Stimulated activated effector memory CD8-positive, alpha-beta T cell treated with anti-CD3 and anti-CD28 coated beads, Interleukin-12 subunit alpha, Interleukin-12 subunit beta, amount 100 ng/mL, for 72 hours (primary cell): ENCODE measurements at regions not wholly inside any gene's neighbourhood (a gene's known extent, or its start where the extent isn't known, plus 50 kb on each side); places are given as distances from the start of the nearest gene placed in this dataset.
"Not testable (repeated sequence)": the region's sequence is repeated elsewhere in the genome, so short reads cannot be mapped to it uniquely, and the experiment has no call there.

Experiments used
- ATAC-seq: fragments of 150-1000 bp; cut with Tn5 transposase; 2 replicates; pipeline ENCODE4 v1.10.0; 2021
- DNase-seq, 2 donors: peaks; one replicate each; pipeline ENCODE4 v3.0.0; 2021 to 2022; ENCODE audit warnings: low spot score in 2 of 2
- H3K27ac Mint-ChIP-seq: one replicate; pipeline ENCODE4 v1.8.0; 2022; ENCODE audit warnings: mild to moderate bottlenecking, mixed read lengths
- H3K36me3 Mint-ChIP-seq: one replicate; pipeline ENCODE4 v1.8.0; 2022; ENCODE audit warnings: mild to moderate bottlenecking, mixed read lengths
- H3K4me1 Mint-ChIP-seq: one replicate; pipeline ENCODE4 v1.8.0; 2022; ENCODE audit warnings: mixed read lengths
- H3K4me3 Mint-ChIP-seq: one replicate; pipeline ENCODE4 v1.8.0; 2022; ENCODE audit warnings: mild to moderate bottlenecking, mixed read lengths
- H3K9me3 Mint-ChIP-seq: one replicate; pipeline ENCODE4 v1.8.0; 2022; ENCODE audit warnings: mixed read lengths

GRCh38 chr5:62896121-62896893, 317.7 kb downstream of the LRRC70 start:
- Mint-ChIP-seq H3K4me1 (no peaks in the 10 kb centered on the region), H3K36me3 (no peaks in the 10 kb centered on the region), H3K4me3 (no peak overlapping the region), H3K9me3 (no peaks in the 10 kb centered on the region), H3K27ac (no peak overlapping the region)
- ATAC-seq (no peak), DNase-seq (no peak)

GRCh38 chr5:62886603-62887315, 308.1 kb downstream of the LRRC70 start:
- no peak overlapping the region for H3K4me3 Mint-ChIP-seq
- H3K36me3 Mint-ChIP-seq: no peaks in the 10 kb centered on the region
- DNase-seq: no peak

GRCh38 chr5:62837330-62837729, 258.7 kb downstream of the LRRC70 start:
- H3K4me3 Mint-ChIP-seq, ATAC-seq: not testable (repeated sequence)

More at GRCh38 chr5:62886603-62887315, 308.1 kb downstream of the LRRC70 start:
- no peaks in the 10 kb centered on the region for H3K9me3 Mint-ChIP-seq
- no peak for ATAC-seq
- H3K27ac Mint-ChIP-seq: no peak overlapping the region
- H3K4me1 Mint-ChIP-seq: no peaks in the 10 kb centered on the region

GRCh38 chr5:62829604-62829986, 251.0 kb downstream of the LRRC70 start:
- no peak overlapping the region for H3K4me3 Mint-ChIP-seq
- no peak overlapping the region for H3K27ac Mint-ChIP-seq
- no peak for ATAC-seq
- H3K4me1 Mint-ChIP-seq: no peaks in the 10 kb centered on the region
- H3K9me3 Mint-ChIP-seq: peaks cover 3% of the 10 kb centered on the region
- no peaks in the 10 kb centered on the region for H3K36me3 Mint-ChIP-seq
- DNase-seq: no peak

More at GRCh38 chr5:62837330-62837729, 258.7 kb downstream of the LRRC70 start:
- not testable (repeated sequence) for H3K27ac Mint-ChIP-seq, H3K36me3 Mint-ChIP-seq, H3K4me1 Mint-ChIP-seq, DNase-seq
- peaks cover 15% of the 10 kb centered on the region for H3K9me3 Mint-ChIP-seq

- no peak overlapping the region for H3K4me3 Mint-ChIP-seq
- DNase-seq: no peak
- no peaks in the 10 kb centered on the region for H3K4me1 Mint-ChIP-seq
- ATAC-seq: no peak
- H3K36me3 Mint-ChIP-seq: no peaks in the 10 kb centered on the region
- no peak overlapping the region for H3K27ac Mint-ChIP-seq
- H3K9me3 Mint-ChIP-seq: peaks cover 6% of the 10 kb centered on the region
Measured at GRCh38 chr5:62828742-62829603, 250.4 kb downstream of the LRRC70 start.

GRCh38 chr5:62825623-62826220, 247.1 kb downstream of the LRRC70 start:
- Mint-ChIP-seq H3K27ac (no peak overlapping the region), H3K4me1 (no peaks in the 10 kb centered on the region), H3K4me3 (no peak overlapping the region), H3K9me3 (peaks cover 3% of the 10 kb centered on the region), H3K36me3 (no peaks in the 10 kb centered on the region)
- ATAC-seq: no peak
- no peak for DNase-seq

GRCh38 chr5:62824936-62825335, 246.3 kb downstream of the LRRC70 start:
- H3K9me3 Mint-ChIP-seq: peaks cover 3% of the 10 kb centered on the region
- H3K4me3 Mint-ChIP-seq: no peak overlapping the region
- H3K27ac Mint-ChIP-seq: no peak overlapping the region
- ATAC-seq (no peak), DNase-seq (no peak)
- no peaks in the 10 kb centered on the region for H3K4me1 Mint-ChIP-seq
- no peaks in the 10 kb centered on the region for H3K36me3 Mint-ChIP-seq

GRCh38 chr5:62817043-62817442, 238.4 kb downstream of the LRRC70 start:
- not testable (repeated sequence) for ATAC-seq, H3K9me3 Mint-ChIP-seq, H3K4me3 Mint-ChIP-seq, H3K4me1 Mint-ChIP-seq, H3K27ac Mint-ChIP-seq, DNase-seq, H3K36me3 Mint-ChIP-seq

- Mint-ChIP-seq H3K36me3 (no peaks in the 10 kb centered on the region), H3K27ac (no peak overlapping the region), H3K4me3 (no peak overlapping the region), H3K4me1 (no peaks in the 10 kb centered on the region), H3K9me3 (no peaks in the 10 kb centered on the region)
- ATAC-seq (no peak), DNase-seq (no peak)
Measured at GRCh38 chr5:62814991-62815390, 236.4 kb downstream of the LRRC70 start.

GRCh38 chr5:62812621-62813255, 234.1 kb downstream of the LRRC70 start:
- H3K9me3 Mint-ChIP-seq: no peaks in the 10 kb centered on the region
- H3K27ac Mint-ChIP-seq: no peak overlapping the region
- H3K4me1 Mint-ChIP-seq: no peaks in the 10 kb centered on the region
- no peak overlapping the region for H3K4me3 Mint-ChIP-seq
- ATAC-seq: no peak
- no peak for DNase-seq
- no peaks in the 10 kb centered on the region for H3K36me3 Mint-ChIP-seq

- H3K27ac Mint-ChIP-seq, DNase-seq, H3K4me3 Mint-ChIP-seq, H3K9me3 Mint-ChIP-seq, ATAC-seq, H3K4me1 Mint-ChIP-seq, H3K36me3 Mint-ChIP-seq: not testable (repeated sequence)
Measured at GRCh38 chr5:62804819-62805218, 226.2 kb downstream of the LRRC70 start.

- H3K9me3 Mint-ChIP-seq: peaks cover 8% of the 10 kb centered on the region
- no peak overlapping the region for H3K4me3 Mint-ChIP-seq
- no peak overlapping the region for H3K27ac Mint-ChIP-seq
- DNase-seq: no peak
- H3K36me3 Mint-ChIP-seq: no peaks in the 10 kb centered on the region
- H3K4me1 Mint-ChIP-seq: no peaks in the 10 kb centered on the region
- no peak for ATAC-seq
Measured at GRCh38 chr5:62795926-62796325, 217.3 kb downstream of the LRRC70 start.

- H3K9me3 Mint-ChIP-seq: peaks cover 8% of the 10 kb centered on the region
- H3K36me3 Mint-ChIP-seq: no peaks in the 10 kb centered on the region
- H3K4me3 Mint-ChIP-seq: no peak overlapping the region
Measured at GRCh38 chr5:62794456-62794855, 215.8 kb downstream of the LRRC70 start.

GRCh38 chr5:62791059-62791458, 212.4 kb downstream of the LRRC70 start:
- DNase-seq (no peak), ATAC-seq (no peak)
- Mint-ChIP-seq H3K36me3 (no peaks in the 10 kb centered on the region), H3K9me3 (no peaks in the 10 kb centered on the region), H3K4me3 (no peak overlapping the region), H3K27ac (no peak overlapping the region), H3K4me1 (no peaks in the 10 kb centered on the region)

More at GRCh38 chr5:62794456-62794855, 215.8 kb downstream of the LRRC70 start:
- DNase-seq (no peak), ATAC-seq (no peak)
- Mint-ChIP-seq H3K4me1 (no peaks in the 10 kb centered on the region), H3K27ac (no peak overlapping the region)

GRCh38 chr5:62790348-62790747, 211.7 kb downstream of the LRRC70 start:
- Mint-ChIP-seq H3K36me3 (no peaks in the 10 kb centered on the region), H3K4me3 (no peak overlapping the region)

More at GRCh38 chr5:62790348-62790747, 211.7 kb downstream of the LRRC70 start:
- ATAC-seq (no peak), DNase-seq (no peak)
- no peak overlapping the region for H3K27ac Mint-ChIP-seq
- no peaks in the 10 kb centered on the region for H3K4me1 Mint-ChIP-seq
- no peaks in the 10 kb centered on the region for H3K9me3 Mint-ChIP-seq
